Stomach (tissue), 4 donors: ENCODE measurements at regions not wholly inside any gene's neighbourhood (a gene's known extent, or its start where the extent isn't known, plus 50 kb on each side); places are given as distances from the start of the nearest gene placed in this dataset.

Experiments used
- POLR2A ChIP-seq, 4 donors: fragments of 450-650 bp; IDR thresholded peaks; one replicate each; pipeline ENCODE4 v1.6.1; 2016; ENCODE audit warnings: antibody characterized with exemption in 4 of 4, control low read depth in 2 of 4, mild to moderate bottlenecking in 1 of 4, moderate library complexity in 1 of 4
- POLR2AphosphoS5 ChIP-seq, 3 donors: sonication (generic); formaldehyde crosslinking; IDR thresholded peaks; one replicate each; pipeline ENCODE4 v1.6.1; 2016; ENCODE audit warnings: antibody characterized with exemption in 3 of 3
- TF ChIP-seq, protein P1 (sequence below), 7 experiments: fragments of 450-650 bp in 4 of 7; fragments of 200-600 bp in 3 of 7; sonication (generic) in 3 of 7; IDR thresholded peaks; one replicate each; pipeline ENCODE4 v1.5.1; 2016 to 2019; ENCODE audit warnings: antibody characterized with exemption in 7 of 7, control low read depth in 2 of 7, mild to moderate bottlenecking in 1 of 7

DNA sequence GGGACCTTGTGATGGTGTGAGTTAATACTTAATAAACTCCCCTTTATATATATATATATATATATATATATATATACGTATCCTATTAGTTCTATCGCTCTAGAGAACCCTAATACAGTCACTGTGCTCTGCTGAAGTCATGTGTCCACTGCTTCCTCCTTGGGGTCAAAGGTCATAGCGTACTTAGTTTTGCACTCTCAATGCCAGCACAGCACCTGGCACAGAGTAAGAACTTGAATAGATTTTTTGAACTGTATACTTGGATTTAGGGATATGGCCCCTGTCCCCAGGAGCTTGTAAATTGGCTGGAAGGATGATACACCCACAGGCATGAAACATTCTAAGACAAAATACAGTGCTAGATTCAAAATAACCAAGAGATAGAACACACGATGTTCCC lies 58.9 kb upstream of the PLXNA4 start:
- TF ChIP-seq, protein P1, sequence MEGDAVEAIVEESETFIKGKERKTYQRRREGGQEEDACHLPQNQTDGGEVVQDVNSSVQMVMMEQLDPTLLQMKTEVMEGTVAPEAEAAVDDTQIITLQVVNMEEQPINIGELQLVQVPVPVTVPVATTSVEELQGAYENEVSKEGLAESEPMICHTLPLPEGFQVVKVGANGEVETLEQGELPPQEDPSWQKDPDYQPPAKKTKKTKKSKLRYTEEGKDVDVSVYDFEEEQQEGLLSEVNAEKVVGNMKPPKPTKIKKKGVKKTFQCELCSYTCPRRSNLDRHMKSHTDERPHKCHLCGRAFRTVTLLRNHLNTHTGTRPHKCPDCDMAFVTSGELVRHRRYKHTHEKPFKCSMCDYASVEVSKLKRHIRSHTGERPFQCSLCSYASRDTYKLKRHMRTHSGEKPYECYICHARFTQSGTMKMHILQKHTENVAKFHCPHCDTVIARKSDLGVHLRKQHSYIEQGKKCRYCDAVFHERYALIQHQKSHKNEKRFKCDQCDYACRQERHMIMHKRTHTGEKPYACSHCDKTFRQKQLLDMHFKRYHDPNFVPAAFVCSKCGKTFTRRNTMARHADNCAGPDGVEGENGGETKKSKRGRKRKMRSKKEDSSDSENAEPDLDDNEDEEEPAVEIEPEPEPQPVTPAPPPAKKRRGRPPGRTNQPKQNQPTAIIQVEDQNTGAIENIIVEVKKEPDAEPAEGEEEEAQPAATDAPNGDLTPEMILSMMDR (IDR thresholded peaks at IDR 0.05): no peak
- TF ChIP-seq POLR2A (IDR thresholded peaks at IDR 0.05) (no peak), POLR2AphosphoS5 (IDR thresholded peaks at IDR 0.05) (no peak)
